ENCODE measurements at regions not wholly inside any gene's neighbourhood (a gene's known extent, or its start where the extent isn't known, plus 50 kb on each side); places are given as distances from the start of the nearest gene placed in this dataset.

GRCh38 chr4:63169836-63170235, 1239.4 kb downstream of the TECRL start:
- TF ChIP-seq POLR2A (IDR thresholded peaks at IDR 0.05; ENCODE audit: low read length) (no peak), GATA1 (IDR thresholded peaks at IDR 0.05; ENCODE audit: low read depth, low read length) (no peak)

Measured in erythroblast (primary cell).